Kidney (tissue), 13 donors: ENCODE measurements at regions not wholly inside any gene's neighbourhood (a gene's known extent, or its start where the extent isn't known, plus 50 kb on each side); places are given as distances from the start of the nearest gene placed in this dataset.

ENCODE experiments used
- DNase-seq, 5 donors: peaks; one replicate each; pipeline ENCODE4 v3.0.0-alpha.2; 2013 to 2020
- FAIRE-seq: peaks from 2 replicates; lab custom pipeline; 2012; peaks lifted over from hg19 to GRCh38; lab: Jason Lieb, UNC
- H3K27ac ChIP-seq, 2 donors: one replicate each; pipeline ENCODE4 v1.7.0; 2013; ENCODE audit warnings: low read depth in 2 of 2, low read length in 2 of 2, inconsistent platforms in 1 of 2
- H3K27me3 ChIP-seq: one replicate; pipeline ENCODE4 v1.7.1; 2013; ENCODE audit warnings: low read length, inconsistent platforms; ENCODE audit not compliant: control insufficient read depth, insufficient read depth
- H3K36me3 ChIP-seq, 3 donors: one replicate each; pipeline versions ENCODE4 v1.7.0 to v1.7.1; 2013; ENCODE audit warnings: low read length in 3 of 3, control low read depth in 1 of 3, inconsistent platforms in 1 of 3; ENCODE audit not compliant: insufficient read depth in 3 of 3, control insufficient read depth in 2 of 3
- H3K4me1 ChIP-seq, 3 donors: one replicate each; pipeline versions ENCODE4 v1.7.0 to v1.7.1; 2013; ENCODE audit warnings: low read length in 3 of 3, inconsistent platforms in 1 of 3, low read depth in 1 of 3; ENCODE audit not compliant: control insufficient read depth in 2 of 3, insufficient read depth in 2 of 3
- H3K4me3 ChIP-seq, 3 donors: one replicate each; pipeline versions ENCODE4 v1.7.0 to v1.8.1; 2013; ENCODE audit warnings: low read length in 3 of 3, control low read depth in 1 of 3, inconsistent platforms in 1 of 3
- H3K9ac ChIP-seq, 3 donors: one replicate each; pipeline versions ENCODE4 v1.7.0 to v1.7.1; 2013; ENCODE audit warnings: low read length in 3 of 3, control low read depth in 1 of 3, inconsistent platforms in 1 of 3
- H3K9me3 ChIP-seq, 3 donors: one replicate each; pipeline versions ENCODE4 v1.7.0 to v1.7.1; 2013; ENCODE audit warnings: low read length in 3 of 3, control low read depth in 1 of 3, inconsistent platforms in 1 of 3; ENCODE audit not compliant: control insufficient read depth in 2 of 3, insufficient read depth in 1 of 3
- intact Hi-C: fragments of 100-400 bp; cut with DNase I; formaldehyde crosslinking; loops from one replicate; pipeline ENCODE4 v1.11.1; 2022
- TF ChIP-seq, protein P1 (sequence below): IDR thresholded peaks from 3 replicates; pipeline ENCODE4 v1.5.1; 2012; ENCODE audit warnings: mild to moderate bottlenecking, moderate library complexity, borderline replicate concordance; ENCODE audit not compliant: insufficient read depth; ENCODE audit errors: extremely low read depth
- donor health status: control.
- donor health status: control.
- donor health status: control.
- donor health status: control.
- donor health status: control.
- donor health status: DM: yes; HTN: yes; CAD: no.
- donor health status: Normal renal cell carcinoma (clear cell type).

- FAIRE-seq: no peak
- H3K4me3 ChIP-seq: no peak overlapping the region
- TF ChIP-seq, protein P1, sequence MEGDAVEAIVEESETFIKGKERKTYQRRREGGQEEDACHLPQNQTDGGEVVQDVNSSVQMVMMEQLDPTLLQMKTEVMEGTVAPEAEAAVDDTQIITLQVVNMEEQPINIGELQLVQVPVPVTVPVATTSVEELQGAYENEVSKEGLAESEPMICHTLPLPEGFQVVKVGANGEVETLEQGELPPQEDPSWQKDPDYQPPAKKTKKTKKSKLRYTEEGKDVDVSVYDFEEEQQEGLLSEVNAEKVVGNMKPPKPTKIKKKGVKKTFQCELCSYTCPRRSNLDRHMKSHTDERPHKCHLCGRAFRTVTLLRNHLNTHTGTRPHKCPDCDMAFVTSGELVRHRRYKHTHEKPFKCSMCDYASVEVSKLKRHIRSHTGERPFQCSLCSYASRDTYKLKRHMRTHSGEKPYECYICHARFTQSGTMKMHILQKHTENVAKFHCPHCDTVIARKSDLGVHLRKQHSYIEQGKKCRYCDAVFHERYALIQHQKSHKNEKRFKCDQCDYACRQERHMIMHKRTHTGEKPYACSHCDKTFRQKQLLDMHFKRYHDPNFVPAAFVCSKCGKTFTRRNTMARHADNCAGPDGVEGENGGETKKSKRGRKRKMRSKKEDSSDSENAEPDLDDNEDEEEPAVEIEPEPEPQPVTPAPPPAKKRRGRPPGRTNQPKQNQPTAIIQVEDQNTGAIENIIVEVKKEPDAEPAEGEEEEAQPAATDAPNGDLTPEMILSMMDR: no peak
These were observed 62.2 kb downstream of the KCNE4 start for GRCh38 chr2:223114170-223114569.

GRCh38 chr2:223114917-223115316 lies 62.9 kb downstream of the KCNE4 start:
- Histone ChIP-seq H3K27ac (no peak overlapping the region), H3K4me3 (no peak overlapping the region), H3K27me3 (no peaks in the 10 kb centered on the region), H3K9me3 (no peaks in the 10 kb centered on the region), H3K36me3 (no peaks in the 10 kb centered on the region), H3K9ac (no peak overlapping the region), H3K4me1 (no peaks in the 10 kb centered on the region)
- TF ChIP-seq, protein P1: no peak
- intact Hi-C loops: no loop called here
- FAIRE-seq: no peak
- no peak for DNase-seq

More at GRCh38 chr2:223114170-223114569, 62.2 kb downstream of the KCNE4 start:
- Histone ChIP-seq H3K4me1 (no peaks in the 10 kb centered on the region), H3K27ac (no peak overlapping the region), H3K36me3 (no peaks in the 10 kb centered on the region), H3K9me3 (no peaks in the 10 kb centered on the region), H3K27me3 (no peaks in the 10 kb centered on the region), H3K9ac (no peak overlapping the region)
- intact Hi-C loops: no loop called here
- no peak for DNase-seq

- no peaks in the 10 kb centered on the region for H3K4me1 ChIP-seq
- no peaks in the 10 kb centered on the region for H3K9me3 ChIP-seq
- H3K4me3 ChIP-seq: no peak overlapping the region
- no peaks in the 10 kb centered on the region for H3K36me3 ChIP-seq
- DNase-seq: no peak
- H3K27me3 ChIP-seq: no peaks in the 10 kb centered on the region
- H3K27ac ChIP-seq: no peak overlapping the region
- no peak overlapping the region for H3K9ac ChIP-seq
- intact Hi-C loops: no loop called here
- FAIRE-seq: no peak
- TF ChIP-seq, protein P1: no peak
These were observed 65.5 kb downstream of the KCNE4 start for GRCh38 chr2:223117533-223117932.

GRCh38 chr2:223121283-223121682 lies 69.3 kb downstream of the KCNE4 start:
- H3K4me1 ChIP-seq: no peaks in the 10 kb centered on the region
- TF ChIP-seq, protein P1: no peak
- intact Hi-C loops: no loop called here

More at GRCh38 chr2:223121283-223121682, 69.3 kb downstream of the KCNE4 start:
- no peak overlapping the region for H3K4me3 ChIP-seq
- no peaks in the 10 kb centered on the region for H3K9me3 ChIP-seq
- DNase-seq: no peak
- no peaks in the 10 kb centered on the region for H3K27me3 ChIP-seq
- H3K9ac ChIP-seq: no peak overlapping the region
- H3K27ac ChIP-seq: no peak overlapping the region
- no peak for FAIRE-seq
- H3K36me3 ChIP-seq: no peaks in the 10 kb centered on the region
